BLaER1 treated with 17β-estradiol and CSF1 and Interleukin-3, amounts not matched to agents 10 nM and 100 nM (cell line): ENCODE measurements at regions not wholly inside any gene's neighbourhood (a gene's known extent, or its start where the extent isn't known, plus 50 kb on each side); places are given as distances from the start of the nearest gene placed in this dataset.

ENCODE experiments used
- H3K27ac ChIP-seq, 11 experiments: shearing (Covaris generic); formaldehyde crosslinking; 2 replicates each; pipeline ENCODE4 v1.8.1; 2022
- H3K27me3 ChIP-seq, 11 experiments: shearing (Covaris generic); formaldehyde crosslinking; 2 replicates each; pipeline ENCODE4 v1.8.1; 2022
- H3K36me3 ChIP-seq, 11 experiments: shearing (Covaris generic); formaldehyde crosslinking; 2 replicates each; pipeline ENCODE4 v1.8.1; 2022
- H3K4me1 ChIP-seq, 10 experiments: shearing (Covaris generic); formaldehyde crosslinking; 2 replicates each; pipeline ENCODE4 v1.8.1; 2022
- H3K4me2 ChIP-seq, 11 experiments: shearing (Covaris generic); formaldehyde crosslinking; 2 replicates each; pipeline ENCODE4 v1.8.1; 2022
- H3K4me3 ChIP-seq, 10 experiments: shearing (Covaris generic); formaldehyde crosslinking; 2 replicates each; pipeline ENCODE4 v1.8.1; 2022
- H3K9ac ChIP-seq, 11 experiments: shearing (Covaris generic); formaldehyde crosslinking; 2 replicates each; pipeline ENCODE4 v1.8.1; 2022
- H3K9me3 ChIP-seq, 11 experiments: shearing (Covaris generic); formaldehyde crosslinking; replicated peaks in 1 of 11; 2 replicates each; pipeline ENCODE4 v1.8.1; 2022
- H4K20me1 ChIP-seq, 11 experiments: shearing (Covaris generic); formaldehyde crosslinking; 2 replicates each; pipeline ENCODE4 v1.8.1; 2022
- Cebpa-rat ChIP-seq, 11 experiments: shearing (Covaris generic); IDR thresholded peaks; 2 replicates each; pipeline ENCODE4 v1.8.1; 2022

DNA sequence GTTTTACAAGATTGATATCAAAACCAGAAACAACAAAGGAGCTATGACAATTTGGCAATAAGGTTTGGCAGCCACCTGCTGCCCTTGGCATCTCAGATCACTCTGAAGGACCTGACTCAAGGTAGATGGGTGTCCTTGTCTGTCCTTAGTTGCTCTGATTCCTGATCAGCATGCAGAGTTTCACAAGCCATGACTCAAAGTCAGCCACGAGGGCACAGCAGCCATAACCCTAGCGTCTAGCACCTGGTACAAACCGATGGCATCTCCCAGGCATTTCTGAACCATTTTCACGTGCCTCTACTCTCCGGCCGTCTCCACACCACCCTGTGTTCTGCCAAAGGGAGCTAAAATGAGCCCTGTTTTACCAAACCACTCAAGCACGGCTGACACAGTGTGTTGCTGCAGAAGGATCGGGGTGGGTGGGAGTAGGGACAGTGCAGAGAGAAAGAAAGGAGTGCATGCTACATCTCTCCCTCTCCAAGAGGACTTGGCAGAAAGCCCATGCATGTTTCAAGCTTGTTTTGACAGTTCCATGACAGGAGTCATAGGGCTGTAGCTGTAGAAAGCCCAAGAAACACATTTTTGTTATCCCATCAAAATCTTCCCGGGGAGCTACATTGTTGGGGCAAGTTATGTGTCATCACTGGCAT lies 297.3 kb downstream of the ABCC12 start:
- Histone ChIP-seq H3K4me3 (no peak overlapping the region), H3K4me2 (no peak overlapping the region), H3K27me3 (no peaks in the 10 kb centered on the region), H3K36me3 (no peaks in the 10 kb centered on the region), H3K27ac (no peak overlapping the region), H3K4me1 (peaks cover 0 to 7% (median 0%) of the 10 kb centered on the region in 10 experiments; a peak in 3 of 20 replicates), H3K9me3 (peaks cover 0 to 3% (median 0%) of the 10 kb centered on the region in 11 experiments; a peak in 2 of 22 replicates), H3K9ac (no peak overlapping the region), H4K20me1 (no peaks in the 10 kb centered on the region)
- no peak for TF ChIP-seq Cebpa-rat (IDR thresholded peaks at IDR 0.05)

DNA sequence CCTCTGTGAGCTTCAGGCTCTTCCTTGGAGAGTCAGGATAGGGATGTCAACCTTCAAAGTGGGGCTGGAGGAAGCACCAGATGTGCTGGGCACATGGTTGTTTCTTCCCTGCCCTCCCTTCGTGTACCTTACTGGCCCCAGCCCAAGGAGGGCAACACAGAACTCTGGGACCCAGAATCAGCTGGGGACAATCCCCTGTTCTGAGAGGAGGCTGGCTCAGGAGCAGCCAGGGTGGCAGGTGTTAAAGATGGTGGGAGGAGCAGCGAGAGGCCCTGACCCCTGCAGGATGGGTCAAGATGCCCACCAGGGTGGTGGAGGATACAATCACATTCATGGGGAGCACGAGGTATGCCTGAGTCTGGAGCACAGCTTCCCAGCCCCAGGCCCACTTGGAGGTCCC lies 300.4 kb downstream of the ABCC12 start:
- no peak overlapping the region for H3K4me2 ChIP-seq
- TF ChIP-seq Cebpa-rat (IDR thresholded peaks at IDR 0.05), result no peak
- no peak overlapping the region for H3K27ac ChIP-seq
- H4K20me1 ChIP-seq, result no peaks in the 10 kb centered on the region; a peak in 1 of 22 replicates
- no peak overlapping the region for H3K4me3 ChIP-seq
- no peaks in the 10 kb centered on the region for H3K27me3 ChIP-seq
- no peak overlapping the region for H3K9ac ChIP-seq
- no peaks in the 10 kb centered on the region for H3K36me3 ChIP-seq
- H3K4me1 ChIP-seq, result peaks cover 0 to 2% (median 0%) of the 10 kb centered on the region in 10 experiments; a peak in 3 of 20 replicates
- peaks cover 0 to 3% (median 0%) of the 10 kb centered on the region in 11 experiments; a peak in 2 of 22 replicates for H3K9me3 ChIP-seq

DNA sequence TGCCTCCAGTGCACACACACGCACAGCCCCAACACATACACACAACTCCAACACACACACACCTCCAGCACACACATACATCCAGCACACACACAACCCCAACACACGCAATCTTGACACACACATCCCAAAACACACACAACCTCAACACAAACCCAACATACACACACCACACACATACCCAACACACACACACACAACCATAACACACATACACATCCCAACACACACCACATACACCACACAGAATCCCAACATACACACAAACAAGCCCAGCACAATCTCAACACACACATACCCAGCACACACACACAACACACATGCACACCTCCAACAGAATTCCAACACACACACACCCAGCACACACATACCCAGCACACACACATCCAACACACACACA lies 301.1 kb downstream of the ABCC12 start:
- no peaks in the 10 kb centered on the region; a peak in 1 of 22 replicates for H4K20me1 ChIP-seq
- H3K4me3 ChIP-seq, result no peak overlapping the region
- H3K4me1 ChIP-seq, result no peaks in the 10 kb centered on the region
- no peak overlapping the region for H3K9ac ChIP-seq
- TF ChIP-seq Cebpa-rat (IDR thresholded peaks at IDR 0.05), result no peak
- H3K9me3 ChIP-seq, result peaks cover 0 to 3% (median 0%) of the 10 kb centered on the region in 11 experiments; a peak in 2 of 22 replicates
- no peaks in the 10 kb centered on the region for H3K36me3 ChIP-seq
- H3K27me3 ChIP-seq, result no peaks in the 10 kb centered on the region
- H3K4me2 ChIP-seq, result no peak overlapping the region
- no peak overlapping the region for H3K27ac ChIP-seq

DNA sequence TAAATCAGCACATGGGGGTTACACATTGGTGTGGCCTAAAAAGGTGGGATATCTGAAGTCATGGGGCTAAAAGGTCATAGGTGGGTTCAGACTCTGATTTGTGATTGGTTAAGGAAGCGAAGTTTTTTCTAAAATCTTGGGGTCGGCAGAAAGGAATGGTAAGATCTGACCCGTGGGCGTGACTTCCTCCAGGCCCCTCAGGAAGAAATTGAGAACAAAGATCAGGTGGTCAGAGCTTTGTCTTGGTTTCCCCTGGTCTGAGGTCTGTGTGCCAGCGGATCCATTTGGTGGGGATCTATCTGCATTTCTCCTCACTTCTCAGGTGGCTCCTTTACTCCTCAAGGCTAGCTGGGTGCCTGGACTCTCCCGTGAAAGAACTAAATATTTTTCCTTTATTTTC lies 302.8 kb downstream of the ABCC12 start:
- Histone ChIP-seq H3K4me2 (no peak overlapping the region), H4K20me1 (no peaks in the 10 kb centered on the region; a peak in 1 of 22 replicates), H3K4me3 (no peak overlapping the region), H3K27me3 (no peaks in the 10 kb centered on the region), H3K36me3 (no peaks in the 10 kb centered on the region), H3K9ac (no peak overlapping the region), H3K4me1 (no peaks in the 10 kb centered on the region), H3K9me3 (peaks cover 0 to 3% (median 0%) of the 10 kb centered on the region in 11 experiments; a peak in 2 of 22 replicates), H3K27ac (no peak overlapping the region)
- no peak for TF ChIP-seq Cebpa-rat (IDR thresholded peaks at IDR 0.05)

DNA sequence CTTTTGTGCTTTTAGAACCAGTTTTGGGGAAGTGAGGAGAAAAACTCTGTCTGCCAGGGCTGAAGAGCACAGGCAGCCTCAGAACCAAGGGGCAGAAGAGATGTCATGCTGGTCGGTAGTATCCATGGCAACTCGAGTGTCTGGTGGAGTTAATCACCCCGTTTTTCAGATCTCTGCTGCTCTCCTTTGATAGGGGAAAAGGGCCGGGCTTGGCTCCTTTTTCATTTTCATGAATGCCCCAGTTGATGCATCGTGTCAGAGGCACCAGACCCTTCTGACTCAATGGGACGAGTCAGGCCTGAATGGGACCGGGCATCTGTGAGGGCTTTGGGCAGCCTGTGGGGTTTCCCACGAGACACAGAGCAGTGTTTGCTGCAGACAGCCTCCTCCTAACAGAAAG lies 304.6 kb downstream of the ABCC12 start:
- H3K27ac ChIP-seq, result no peak overlapping the region
- no peak overlapping the region for H3K4me2 ChIP-seq
- H3K4me3 ChIP-seq, result no peak overlapping the region
- no peaks in the 10 kb centered on the region for H3K27me3 ChIP-seq
- H3K4me1 ChIP-seq, result no peaks in the 10 kb centered on the region
- no peaks in the 10 kb centered on the region for H3K36me3 ChIP-seq
- peaks cover 0 to 3% (median 0%) of the 10 kb centered on the region in 11 experiments; a peak in 2 of 22 replicates for H3K9me3 ChIP-seq
- H3K9ac ChIP-seq, result no peak overlapping the region
- H4K20me1 ChIP-seq, result no peaks in the 10 kb centered on the region; a peak in 1 of 22 replicates
- TF ChIP-seq Cebpa-rat (IDR thresholded peaks at IDR 0.05), result no peak

DNA sequence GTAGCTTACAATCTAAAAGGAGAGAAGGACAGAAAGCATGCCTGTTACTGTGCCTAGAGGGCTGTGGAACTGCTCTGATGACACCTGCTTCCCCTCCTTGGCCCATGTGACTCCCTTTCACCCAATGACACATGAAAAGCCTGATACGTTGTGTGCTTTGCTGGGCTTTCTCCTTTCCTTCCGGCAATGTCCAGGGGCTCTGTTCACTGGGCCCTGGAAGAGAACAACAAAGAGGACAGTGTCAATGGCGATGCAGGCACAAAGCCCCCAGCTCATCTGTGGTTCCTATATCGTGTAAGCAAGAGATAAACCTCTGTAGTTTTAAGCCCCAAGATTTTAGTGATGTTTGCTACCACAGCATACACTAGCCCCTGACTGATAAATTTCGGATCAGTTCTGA lies 306.1 kb downstream of the ABCC12 start:
- peaks cover 0 to 2% (median 0%) of the 10 kb centered on the region in 11 experiments; a peak in 2 of 22 replicates for H3K9me3 ChIP-seq

DNA sequence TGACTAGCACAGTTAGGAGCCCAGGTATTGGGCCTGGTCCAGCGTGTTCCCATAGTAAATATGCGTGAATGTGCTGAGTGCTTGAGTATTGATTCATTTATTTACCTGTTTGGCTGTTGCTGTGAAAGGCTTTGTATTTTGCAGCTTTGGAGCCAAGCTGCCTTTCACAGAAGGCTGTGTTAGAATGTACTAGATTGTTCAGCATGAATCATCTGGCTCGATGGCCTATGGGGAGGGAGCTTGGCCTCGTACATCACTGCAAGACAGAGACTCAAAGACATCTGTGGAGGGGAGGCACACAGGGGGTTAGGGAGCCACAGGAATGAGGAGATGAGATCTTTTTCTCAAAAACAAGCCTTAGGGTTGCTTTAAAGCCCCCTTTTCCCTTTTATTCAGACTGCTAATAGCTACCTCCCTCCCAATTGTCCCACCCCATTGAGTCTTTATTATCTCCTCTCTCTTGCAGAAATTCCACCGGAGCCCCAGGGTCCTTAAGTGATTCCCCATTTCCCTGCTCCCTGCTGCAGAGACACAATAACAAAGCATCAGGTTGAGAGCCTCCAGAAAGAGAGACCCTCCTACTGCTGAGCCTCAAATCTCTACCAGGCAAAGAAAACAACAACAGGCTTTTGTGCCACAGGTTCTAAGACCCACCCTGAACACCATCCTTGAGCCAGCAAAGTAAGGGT lies 307.2 kb downstream of the ABCC12 start:
- no peaks in the 10 kb centered on the region for H3K27me3 ChIP-seq
- no peak for TF ChIP-seq Cebpa-rat (IDR thresholded peaks at IDR 0.05)
- H4K20me1 ChIP-seq, result no peaks in the 10 kb centered on the region; a peak in 1 of 22 replicates
- H3K4me1 ChIP-seq, result peaks cover 0 to 5% (median 0%) of the 10 kb centered on the region in 10 experiments; a peak in 2 of 20 replicates
- H3K4me3 ChIP-seq, result no peak overlapping the region
- no peaks in the 10 kb centered on the region for H3K36me3 ChIP-seq
- H3K9ac ChIP-seq, result no peak overlapping the region
- no peaks in the 10 kb centered on the region for H3K9me3 ChIP-seq
- H3K27ac ChIP-seq, result no peak overlapping the region
- no peak overlapping the region for H3K4me2 ChIP-seq

More for the DNA sequence above, 306.1 kb downstream of the ABCC12 start:
- no peak overlapping the region for H3K4me2 ChIP-seq
- peaks cover 0 to 3% (median 0%) of the 10 kb centered on the region in 10 experiments; a peak in 2 of 20 replicates for H3K4me1 ChIP-seq
- H3K27me3 ChIP-seq, result no peaks in the 10 kb centered on the region
- H3K4me3 ChIP-seq, result no peak overlapping the region
- H4K20me1 ChIP-seq, result no peaks in the 10 kb centered on the region; a peak in 1 of 22 replicates
- TF ChIP-seq Cebpa-rat (IDR thresholded peaks at IDR 0.05), result no peak
- H3K9ac ChIP-seq, result no peak overlapping the region
- no peak overlapping the region for H3K27ac ChIP-seq
- H3K36me3 ChIP-seq, result no peaks in the 10 kb centered on the region

DNA sequence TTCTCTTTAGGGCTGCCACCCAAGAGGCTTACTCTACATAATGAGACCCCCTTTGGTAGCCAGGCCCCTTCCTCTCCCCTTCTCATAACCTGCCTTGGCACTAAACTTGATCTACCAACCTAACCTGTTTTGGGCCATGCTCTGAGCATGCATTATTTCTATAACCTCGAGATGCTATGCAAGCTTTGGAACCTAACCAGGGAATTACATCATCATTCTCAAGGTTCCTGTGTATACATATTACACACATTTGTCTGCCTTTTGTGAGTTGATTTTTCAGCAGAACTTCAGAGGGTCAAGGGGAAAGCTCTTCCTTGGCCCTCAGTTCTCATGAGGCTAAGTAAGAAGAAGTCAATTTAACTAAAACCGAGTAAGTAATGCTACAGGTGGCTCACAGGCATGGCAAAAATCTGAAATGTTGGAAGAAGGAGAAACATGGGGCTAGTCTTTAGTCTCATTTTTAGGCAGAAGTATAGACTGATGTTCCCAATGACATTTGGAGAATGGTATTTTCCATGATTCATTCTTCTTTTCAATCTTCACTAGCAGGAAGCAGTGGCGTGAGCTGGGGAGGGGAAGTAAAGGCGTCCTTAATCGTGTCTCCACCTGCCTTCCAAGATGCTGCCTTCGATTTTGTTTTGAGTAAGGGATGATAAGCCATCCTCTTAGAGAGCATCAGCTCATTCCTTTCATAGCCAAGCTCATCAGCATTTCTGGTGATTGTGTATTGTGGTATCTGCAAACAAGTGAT lies 308.4 kb downstream of the ABCC12 start:
- H4K20me1 ChIP-seq, result no peaks in the 10 kb centered on the region
- no peak overlapping the region for H3K4me2 ChIP-seq
- no peak overlapping the region for H3K4me3 ChIP-seq
- peaks cover 0 to 5% (median 0%) of the 10 kb centered on the region in 10 experiments; a peak in 2 of 20 replicates for H3K4me1 ChIP-seq
- no peak overlapping the region for H3K9ac ChIP-seq
- no peaks in the 10 kb centered on the region for H3K9me3 ChIP-seq
- no peak overlapping the region for H3K27ac ChIP-seq
- TF ChIP-seq Cebpa-rat (IDR thresholded peaks at IDR 0.05), result no peak
- no peaks in the 10 kb centered on the region for H3K36me3 ChIP-seq
- no peaks in the 10 kb centered on the region for H3K27me3 ChIP-seq

DNA sequence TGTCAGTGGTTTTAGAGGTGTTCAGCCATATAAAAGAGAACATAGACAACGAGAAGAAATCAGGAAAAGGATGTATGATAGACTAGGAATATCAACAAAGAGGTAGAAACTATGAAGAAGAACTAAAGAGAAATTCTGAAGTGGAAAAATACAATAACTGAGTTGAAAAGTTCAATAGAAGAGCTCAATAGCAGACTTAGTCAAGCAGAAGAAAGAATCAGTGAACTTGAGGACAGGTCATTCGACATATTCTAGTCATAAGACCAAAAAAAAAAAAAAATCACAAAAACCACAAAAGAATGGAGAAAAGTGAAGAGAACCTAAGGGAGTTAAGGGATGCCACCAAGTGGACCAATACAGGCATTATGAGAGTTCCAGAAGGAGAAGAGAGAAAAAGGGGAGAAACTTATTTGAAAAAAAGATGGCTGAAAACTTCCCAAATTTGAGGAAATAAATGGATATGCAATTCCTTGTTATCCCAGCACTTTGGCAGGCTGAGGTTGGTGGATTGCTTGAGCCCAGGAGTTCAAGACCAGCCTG lies 321.2 kb downstream of the ABCC12 start:
- H3K4me1 ChIP-seq, result no peaks in the 10 kb centered on the region
- no peaks in the 10 kb centered on the region for H3K36me3 ChIP-seq
- no peak overlapping the region for H3K9ac ChIP-seq
- H3K4me2 ChIP-seq, result no peak overlapping the region
- H3K4me3 ChIP-seq, result no peak overlapping the region
- TF ChIP-seq Cebpa-rat (IDR thresholded peaks at IDR 0.05), result no peak
- no peaks in the 10 kb centered on the region for H3K27me3 ChIP-seq
- no peaks in the 10 kb centered on the region for H4K20me1 ChIP-seq
- peaks cover 30 to 41% (median 33%) of the 10 kb centered on the region in 11 experiments for H3K9me3 ChIP-seq
- H3K27ac ChIP-seq, result no peak overlapping the region
